H9 (cell line): ENCODE measurements at regions not wholly inside any gene's neighbourhood (a gene's known extent, or its start where the extent isn't known, plus 50 kb on each side); places are given as distances from the start of the nearest gene placed in this dataset.

ENCODE experiments used
- DNase-seq: peaks from one replicate; pipeline ENCODE4 v3.0.0-alpha.2; 2017
- H2AFZ ChIP-seq: one replicate; pipeline ENCODE4 v1.6.1; 2013; ENCODE audit warnings: mild to moderate bottlenecking, low read length, control low read depth, moderate library complexity
- H2AK5ac ChIP-seq: 2 replicates; pipeline ENCODE4 v1.6.1; 2013; ENCODE audit warnings: low read length, control low read depth, mixed read lengths; ENCODE audit not compliant: insufficient read length
- H2BK120ac ChIP-seq: one replicate; pipeline ENCODE4 v1.6.1; 2013; ENCODE audit warnings: low read depth, mild to moderate bottlenecking, low read length, control low read depth, inconsistent platforms; ENCODE audit not compliant: poor library complexity, severe bottlenecking
- H2BK12ac ChIP-seq: 2 replicates; pipeline ENCODE4 v1.6.1; 2013; ENCODE audit warnings: low read length, control low read depth, mixed read lengths, low read depth; ENCODE audit not compliant: insufficient read length
- H2BK15ac ChIP-seq: 2 replicates; pipeline ENCODE4 v1.6.1; 2013; ENCODE audit warnings: low read depth, low read length, control low read depth
- H2BK20ac ChIP-seq: one replicate; pipeline ENCODE4 v1.6.1; 2013; ENCODE audit warnings: low read depth, mild to moderate bottlenecking, low read length, control low read depth, inconsistent platforms; ENCODE audit not compliant: poor library complexity, severe bottlenecking
- H2BK5ac ChIP-seq: 2 replicates; pipeline ENCODE4 v1.6.1; 2013; ENCODE audit warnings: low read length, control low read depth, mixed read lengths; ENCODE audit not compliant: insufficient read length
- H3K14ac ChIP-seq: 2 replicates; pipeline ENCODE4 v1.6.1; 2013; ENCODE audit warnings: low read length, control low read depth; ENCODE audit not compliant: insufficient read depth
- H3K18ac ChIP-seq: 2 replicates; pipeline ENCODE4 v1.6.1; 2013; ENCODE audit warnings: low read depth, mild to moderate bottlenecking, mixed read lengths, low read length, control low read depth; ENCODE audit not compliant: insufficient read length
- H3K23ac ChIP-seq: 2 replicates; pipeline ENCODE4 v1.6.1; 2013; ENCODE audit warnings: low read length, control low read depth, mixed read lengths, low read depth; ENCODE audit not compliant: insufficient read length
- H3K23me2 ChIP-seq: 2 replicates; pipeline ENCODE4 v1.6.1; 2013; ENCODE audit warnings: low read depth, mild to moderate bottlenecking, mixed read lengths, low read length, control low read depth; ENCODE audit not compliant: insufficient read length, poor library complexity, severe bottlenecking
- H3K27ac ChIP-seq: 2 replicates; pipeline ENCODE4 v1.5.1; 2013; ENCODE audit warnings: low read length, control low read depth, mixed read lengths, low read depth; ENCODE audit not compliant: insufficient read length
- H3K27me3 ChIP-seq: 2 replicates; pipeline ENCODE4 v1.6.1; 2013; ENCODE audit warnings: low read length, control low read depth, inconsistent platforms; ENCODE audit not compliant: insufficient read depth
- H3K4ac ChIP-seq: 2 replicates; pipeline ENCODE4 v1.6.1; 2013; ENCODE audit warnings: low read depth, mild to moderate bottlenecking, control low read depth, inconsistent platforms, low read length, moderate library complexity
- H3K4me1 ChIP-seq: 2 replicates; pipeline ENCODE4 v1.6.1; 2013; ENCODE audit warnings: low read length, control low read depth, inconsistent platforms; ENCODE audit not compliant: insufficient read depth
- H3K4me2 ChIP-seq: 2 replicates; pipeline ENCODE4 v1.6.1; 2013; ENCODE audit warnings: low read length, control low read depth, mixed read lengths; ENCODE audit not compliant: insufficient read length, insufficient read depth
- H3K56ac ChIP-seq: 2 replicates; pipeline ENCODE4 v1.6.1; 2013; ENCODE audit warnings: low read depth, mild to moderate bottlenecking, mixed read lengths, low read length, control low read depth; ENCODE audit not compliant: insufficient read length
- H3K79me1 ChIP-seq: 2 replicates; pipeline ENCODE4 v1.6.1; 2013; ENCODE audit warnings: low read depth, mild to moderate bottlenecking, moderate library complexity, low read length, control low read depth, inconsistent platforms; ENCODE audit not compliant: insufficient read depth, poor library complexity, severe bottlenecking
- H3K79me2 ChIP-seq: 2 replicates; pipeline ENCODE4 v1.6.1; 2013; ENCODE audit warnings: low read length, control low read depth, inconsistent platforms; ENCODE audit not compliant: insufficient read depth
- H3K9ac ChIP-seq: 2 replicates; pipeline ENCODE4 v1.6.1; 2013; ENCODE audit warnings: low read length, control low read depth, mixed read lengths; ENCODE audit not compliant: insufficient read length; ENCODE audit errors: extremely low read depth
- H3K9me3 ChIP-seq: one replicate; pipeline ENCODE4 v1.6.1; 2013; ENCODE audit warnings: low read depth, low read length, inconsistent platforms; ENCODE audit not compliant: control insufficient read depth
- H3T11ph ChIP-seq: one replicate; pipeline ENCODE4 v1.6.1; 2013; ENCODE audit warnings: mild to moderate bottlenecking, low read length, control low read depth, inconsistent platforms
- H4K20me1 ChIP-seq: one replicate; pipeline ENCODE4 v1.6.1; 2013; ENCODE audit not compliant: control insufficient read depth, insufficient read length, insufficient read depth
- H4K5ac ChIP-seq: 2 replicates; pipeline ENCODE4 v1.6.1; 2013; ENCODE audit warnings: low read depth, mild to moderate bottlenecking, mixed read lengths, low read length, control low read depth; ENCODE audit not compliant: insufficient read length
- H4K8ac ChIP-seq: replicated peaks from 2 replicates; pipeline ENCODE4 v1.6.1; 2013; ENCODE audit warnings: low read length, control low read depth, mixed read lengths, low read depth; ENCODE audit not compliant: insufficient read length
- H4K91ac ChIP-seq: 2 replicates; pipeline ENCODE4 v1.6.1; 2013; ENCODE audit warnings: low read depth, mild to moderate bottlenecking, moderate library complexity, mixed read lengths, low read length, control low read depth; ENCODE audit not compliant: insufficient read length
- H3K27ac Mint-ChIP-seq, 3 experiments: 2 replicates in 2 of 3; 3 replicates in 1 of 3; pipeline ENCODE4 v1.8.0; 2020 to 2021; ENCODE audit warnings: mixed read lengths in 3 of 3, mild to moderate bottlenecking in 1 of 3, moderate library complexity in 1 of 3
- H3K27me3 Mint-ChIP-seq: 2 replicates; pipeline ENCODE4 v1.8.0; 2021; ENCODE audit warnings: low read depth, mild to moderate bottlenecking, moderate library complexity, mixed read lengths
- H3K36me3 Mint-ChIP-seq, 3 experiments: 2 replicates in 2 of 3; 3 replicates in 1 of 3; pipeline ENCODE4 v1.8.0; 2020 to 2021; ENCODE audit warnings: low read depth in 3 of 3, mixed read lengths in 3 of 3; ENCODE audit not compliant: insufficient read depth in 1 of 3
- H3K4me1 Mint-ChIP-seq, 2 experiments: 2 replicates each; pipeline ENCODE4 v1.8.0; 2020; ENCODE audit warnings: mixed read lengths in 2 of 2
- H3K4me3 Mint-ChIP-seq, 2 experiments: 2 replicates in 1 of 2; 3 replicates in 1 of 2; pipeline ENCODE4 v1.8.0; 2020 to 2021; ENCODE audit warnings: mild to moderate bottlenecking in 2 of 2, mixed read lengths in 2 of 2, moderate library complexity in 1 of 2
- H3K9me3 Mint-ChIP-seq, 2 experiments: 2 replicates in 1 of 2; 3 replicates in 1 of 2; pipeline ENCODE4 v1.8.0; 2020; ENCODE audit warnings: mild to moderate bottlenecking in 2 of 2, mixed read lengths in 2 of 2, moderate library complexity in 1 of 2
- WGBS: extraction: QIAGEN DNeasy Blood & Tissue Kit; methylation state at CpG from one replicate; pipeline ENCODE4 v1.1.7; 2013; ENCODE audit warnings: missing lambda C conversion rate, low lambda C conversion rate, mixed read lengths; ENCODE audit not compliant: insufficient read length; ENCODE audit errors: extremely low coverage; 5-methylcytosine and 5-hydroxymethylcytosine counted together
- TF ChIP-seq, protein P1 (sequence below): fragments of 200-600 bp; sonication (generic); conservative IDR thresholded peaks from 3 replicates; pipeline ENCODE4 v1.8.0; 2021; ENCODE audit warnings: antibody characterized with exemption, mild to moderate bottlenecking

DNA sequence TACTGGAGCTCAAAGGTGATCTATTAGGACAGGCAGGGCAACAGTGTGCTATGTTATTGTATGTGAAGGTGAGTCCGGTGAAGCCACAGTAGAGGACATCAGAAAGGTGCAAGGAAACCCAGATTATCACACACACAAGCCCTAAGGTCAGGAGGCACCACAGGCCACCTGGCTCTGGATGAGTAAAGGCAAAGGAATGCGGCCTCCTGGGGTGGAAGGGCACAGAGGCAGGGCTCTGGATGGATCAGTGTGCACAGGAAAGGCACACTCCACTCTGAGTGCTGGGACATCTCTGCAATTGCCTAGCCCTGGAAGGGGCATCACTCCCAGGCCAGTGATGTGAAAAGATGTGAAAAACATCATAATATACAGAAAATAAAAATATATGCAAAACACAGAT, 683.5 kb downstream of the TRIML1 start:
- Mint-ChIP-seq H3K27me3 (no peaks in the 10 kb centered on the region), H3K4me1 (no peaks in the 10 kb centered on the region), H3K4me3 (no peak overlapping the region), H3K36me3 (0 out of 7 replicates have a peak, but pooled peaks cover 0 to under 1% (median 0%) of the 10 kb centered on the region in 3 experiments), H3K9me3 (no peaks in the 10 kb centered on the region), H3K27ac (no peak overlapping the region)
- Histone ChIP-seq H3K9ac (no peak overlapping the region), H2BK5ac (no peak overlapping the region), H4K8ac (no peak overlapping the region), H3K18ac (peak overlapping the region; percentile 13), H3T11ph (no peak overlapping the region), H2BK120ac (no peak overlapping the region), H4K5ac (no peak overlapping the region), H2BK12ac (no peak overlapping the region), H3K79me2 (no peaks in the 10 kb centered on the region), H4K20me1 (no peaks in the 10 kb centered on the region), H2AFZ (no peak overlapping the region), H3K4me2 (no peak overlapping the region), H2BK15ac (no peak overlapping the region), H3K9me3 (no peaks in the 10 kb centered on the region), H2BK20ac (no peak overlapping the region), H3K27me3 (no peaks in the 10 kb centered on the region), H3K79me1 (no peaks in the 10 kb centered on the region), H3K14ac (no peak overlapping the region), H3K23me2 (no peaks in the 10 kb centered on the region), H2AK5ac (no peak overlapping the region), H4K91ac (no peak overlapping the region), H3K4ac (no peak overlapping the region), H3K27ac (no peak overlapping the region), H3K56ac (no peak overlapping the region), H3K4me1 (peaks cover 4% of the 10 kb centered on the region), H3K23ac (no peak overlapping the region)
- TF ChIP-seq, protein P1, sequence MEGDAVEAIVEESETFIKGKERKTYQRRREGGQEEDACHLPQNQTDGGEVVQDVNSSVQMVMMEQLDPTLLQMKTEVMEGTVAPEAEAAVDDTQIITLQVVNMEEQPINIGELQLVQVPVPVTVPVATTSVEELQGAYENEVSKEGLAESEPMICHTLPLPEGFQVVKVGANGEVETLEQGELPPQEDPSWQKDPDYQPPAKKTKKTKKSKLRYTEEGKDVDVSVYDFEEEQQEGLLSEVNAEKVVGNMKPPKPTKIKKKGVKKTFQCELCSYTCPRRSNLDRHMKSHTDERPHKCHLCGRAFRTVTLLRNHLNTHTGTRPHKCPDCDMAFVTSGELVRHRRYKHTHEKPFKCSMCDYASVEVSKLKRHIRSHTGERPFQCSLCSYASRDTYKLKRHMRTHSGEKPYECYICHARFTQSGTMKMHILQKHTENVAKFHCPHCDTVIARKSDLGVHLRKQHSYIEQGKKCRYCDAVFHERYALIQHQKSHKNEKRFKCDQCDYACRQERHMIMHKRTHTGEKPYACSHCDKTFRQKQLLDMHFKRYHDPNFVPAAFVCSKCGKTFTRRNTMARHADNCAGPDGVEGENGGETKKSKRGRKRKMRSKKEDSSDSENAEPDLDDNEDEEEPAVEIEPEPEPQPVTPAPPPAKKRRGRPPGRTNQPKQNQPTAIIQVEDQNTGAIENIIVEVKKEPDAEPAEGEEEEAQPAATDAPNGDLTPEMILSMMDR = no peak
- no CpG with 5 or more reads among the region's 2 CpGs for WGBS
- peak; percentile 82 for DNase-seq
